Stomach smooth muscle (tissue), 2 donors: ENCODE measurements at regions not wholly inside any gene's neighbourhood (a gene's known extent, or its start where the extent isn't known, plus 50 kb on each side); places are given as distances from the start of the nearest gene placed in this dataset.

Experiments used
- H3K27ac ChIP-seq: one replicate; pipeline ENCODE4 v1.7.0; 2013; ENCODE audit warnings: mild to moderate bottlenecking, low read length, inconsistent platforms
- H3K27me3 ChIP-seq, 2 donors: one replicate each; pipeline ENCODE4 v1.7.0; 2013; ENCODE audit warnings: low read length in 2 of 2; ENCODE audit not compliant: insufficient read depth in 2 of 2, control insufficient read depth in 1 of 2
- H3K36me3 ChIP-seq, 2 donors: one replicate each; pipeline ENCODE4 v1.7.0; 2013; ENCODE audit warnings: low read length in 2 of 2; ENCODE audit not compliant: control insufficient read depth in 2 of 2, insufficient read depth in 2 of 2
- H3K4me1 ChIP-seq: one replicate; pipeline ENCODE4 v1.7.0; 2013; ENCODE audit warnings: low read length; ENCODE audit not compliant: control insufficient read depth, insufficient read depth
- H3K4me3 ChIP-seq, 2 donors: one replicate each; pipeline ENCODE4 v1.7.0; 2013; ENCODE audit warnings: low read length in 2 of 2
- H3K9ac ChIP-seq, 2 donors: one replicate each; pipeline ENCODE4 v1.7.0; 2013; ENCODE audit warnings: low read length in 2 of 2, mild to moderate bottlenecking in 1 of 2
- H3K9me3 ChIP-seq, 2 donors: one replicate each; pipeline ENCODE4 v1.7.0; 2013; ENCODE audit warnings: low read length in 2 of 2; ENCODE audit not compliant: control insufficient read depth in 2 of 2
- donor health status: healthy.
- donor health status: Pancreatic carcinoma.

DNA sequence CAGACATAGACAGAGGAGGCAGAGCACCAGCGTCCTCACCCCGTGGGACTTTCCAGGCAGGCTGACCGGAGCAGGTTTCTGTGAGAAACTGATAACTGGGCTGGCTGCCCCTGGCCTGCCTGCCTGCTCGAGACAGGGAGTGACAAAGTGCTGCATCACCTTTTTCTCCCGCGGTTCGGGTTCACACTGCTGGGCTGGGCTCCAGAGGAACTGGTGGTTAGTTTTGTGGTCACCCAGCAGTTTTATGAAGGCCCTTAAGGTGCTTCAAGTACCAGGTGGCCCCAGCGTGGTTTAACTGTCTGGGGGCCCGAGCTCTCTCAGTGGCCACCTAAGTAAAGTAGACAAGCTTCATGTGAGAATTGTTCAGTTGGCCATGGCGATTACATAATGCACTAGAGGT, 1073.6 kb downstream of the BCL11B start:
- H3K4me3 ChIP-seq, result no peak overlapping the region
- no peak overlapping the region for H3K9ac ChIP-seq
- peaks cover 0 to 7% of the 10 kb centered on the region in 2 donors for H3K27me3 ChIP-seq
- H3K36me3 ChIP-seq, result no peaks in the 10 kb centered on the region
- H3K9me3 ChIP-seq, result peaks cover 0 to 2% of the 10 kb centered on the region in 2 donors
- H3K4me1 ChIP-seq, result no peaks in the 10 kb centered on the region
- H3K27ac ChIP-seq, result no peak overlapping the region

DNA sequence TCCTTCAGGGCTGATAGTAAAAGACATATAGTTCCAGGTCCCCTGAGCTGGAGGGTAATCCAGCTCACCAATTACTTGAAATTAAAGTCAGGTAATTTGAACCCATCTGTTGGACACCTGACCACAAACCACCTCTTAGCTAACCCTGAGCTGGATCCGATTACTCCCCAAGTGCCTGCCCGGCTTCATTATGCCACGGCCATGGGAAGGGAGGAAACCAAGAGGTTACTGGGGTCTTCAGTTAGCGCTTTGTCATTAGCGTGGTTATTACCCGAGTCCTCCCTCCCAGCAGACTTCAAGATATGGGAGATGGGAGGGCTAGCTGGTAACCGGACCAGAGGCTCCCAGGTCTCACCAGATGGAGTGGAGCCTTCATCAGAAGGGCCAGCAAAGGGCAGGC, 1071.4 kb downstream of the BCL11B start:
- Histone ChIP-seq H3K36me3 (no peaks in the 10 kb centered on the region), H3K9ac (no peak overlapping the region), H3K27ac (no peak overlapping the region), H3K4me1 (no peaks in the 10 kb centered on the region), H3K27me3 (peaks cover 0 to 8% of the 10 kb centered on the region in 2 donors), H3K4me3 (no peak overlapping the region), H3K9me3 (peaks cover 0 to 2% of the 10 kb centered on the region in 2 donors)

DNA sequence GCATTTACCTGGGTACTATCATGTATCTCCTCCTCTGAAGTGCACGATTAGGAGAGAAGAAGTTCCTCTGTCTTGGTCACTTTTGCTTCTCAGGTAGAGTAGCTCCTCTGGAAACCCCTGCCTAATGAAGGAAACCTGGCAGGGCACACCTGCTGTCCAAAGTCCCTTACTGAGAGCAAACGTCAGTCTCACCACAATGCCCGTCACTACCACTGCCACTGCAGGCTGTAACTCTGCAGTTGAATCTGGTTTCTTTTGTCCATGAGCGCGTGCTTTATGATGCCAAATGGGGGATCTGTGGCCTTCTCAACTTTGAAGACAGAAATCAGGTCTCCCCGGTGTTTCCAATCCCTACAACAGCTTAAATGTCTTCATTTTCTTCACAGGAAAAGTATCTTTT, 1068.6 kb downstream of the BCL11B start:
- no peaks in the 10 kb centered on the region for H3K4me1 ChIP-seq
- peaks cover 0 to 2% of the 10 kb centered on the region in 2 donors for H3K9me3 ChIP-seq
- no peak overlapping the region for H3K9ac ChIP-seq
- H3K36me3 ChIP-seq, result no peaks in the 10 kb centered on the region
- H3K27me3 ChIP-seq, result peaks cover 0 to 10% of the 10 kb centered on the region in 2 donors
- H3K4me3 ChIP-seq, result no peak overlapping the region
- no peak overlapping the region for H3K27ac ChIP-seq

GRCh38 chr14:98204139-98204538, 1067.9 kb downstream of the BCL11B start:
- Histone ChIP-seq H3K27me3 (peaks cover 0 to 10% of the 10 kb centered on the region in 2 donors), H3K36me3 (no peaks in the 10 kb centered on the region), H3K27ac (no peak overlapping the region), H3K4me1 (no peaks in the 10 kb centered on the region), H3K9me3 (peaks cover 0 to 2% of the 10 kb centered on the region in 2 donors), H3K9ac (no peak overlapping the region), H3K4me3 (no peak overlapping the region)

DNA sequence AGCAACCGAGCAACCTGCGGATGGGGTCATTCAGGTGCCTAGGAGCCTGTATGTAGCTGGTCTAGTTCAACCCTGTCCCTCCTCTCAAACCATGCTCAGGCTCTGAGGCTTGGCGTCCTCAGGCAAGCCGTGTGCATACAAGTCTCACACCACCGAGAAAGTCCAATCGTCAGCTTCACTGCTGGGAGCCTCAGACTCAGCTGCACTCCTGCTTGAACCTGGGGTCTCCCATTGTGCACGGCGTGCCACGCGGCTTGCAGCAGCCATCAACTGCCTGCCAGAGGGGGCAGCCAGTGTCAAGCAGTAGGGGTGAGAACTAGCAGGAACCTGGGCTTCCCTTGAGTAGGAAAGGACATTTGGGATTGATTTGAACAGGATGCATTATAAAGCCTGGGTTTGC, 1064.6 kb downstream of the BCL11B start:
- Histone ChIP-seq H3K36me3 (no peaks in the 10 kb centered on the region), H3K27me3 (peaks cover 0 to 11% of the 10 kb centered on the region in 2 donors)

GRCh38 chr14:98208211-98208611, 1063.8 kb downstream of the BCL11B start:
- no peaks in the 10 kb centered on the region for H3K36me3 ChIP-seq
- no peak overlapping the region for H3K4me3 ChIP-seq
- H3K9me3 ChIP-seq, result no peaks in the 10 kb centered on the region
- H3K27me3 ChIP-seq, result peaks cover 0 to 9% of the 10 kb centered on the region in 2 donors
- H3K9ac ChIP-seq, result no peak overlapping the region
- H3K27ac ChIP-seq, result no peak overlapping the region
- H3K4me1 ChIP-seq, result no peaks in the 10 kb centered on the region

More for the DNA sequence above, 1064.6 kb downstream of the BCL11B start:
- Histone ChIP-seq H3K9ac (no peak overlapping the region), H3K27ac (no peak overlapping the region), H3K9me3 (no peaks in the 10 kb centered on the region), H3K4me1 (no peaks in the 10 kb centered on the region), H3K4me3 (no peak overlapping the region)

DNA sequence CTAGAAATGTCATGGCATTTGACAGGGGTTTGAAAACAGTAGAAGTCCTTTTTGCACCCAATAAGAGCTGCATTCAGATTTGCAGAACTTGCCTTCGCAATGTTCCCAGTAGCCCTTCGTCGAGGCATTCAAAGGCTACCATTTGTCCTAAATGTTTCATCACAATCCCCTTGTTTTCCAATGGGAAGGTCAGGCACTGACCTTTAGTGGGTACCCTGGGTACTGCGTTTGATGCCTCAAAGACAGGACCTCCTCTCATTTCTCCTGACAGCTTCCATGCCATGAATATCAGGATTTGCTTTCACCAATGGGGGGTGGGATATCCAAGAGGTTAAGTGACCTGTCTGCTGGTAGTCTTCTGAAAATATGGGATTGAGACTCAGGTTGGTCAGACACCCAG, 1063.1 kb downstream of the BCL11B start:
- peaks cover 0 to 7% of the 10 kb centered on the region in 2 donors for H3K27me3 ChIP-seq
- H3K36me3 ChIP-seq, result no peaks in the 10 kb centered on the region
- no peak overlapping the region for H3K4me3 ChIP-seq
- H3K27ac ChIP-seq, result no peak overlapping the region
- H3K9ac ChIP-seq, result no peak overlapping the region
- H3K4me1 ChIP-seq, result no peaks in the 10 kb centered on the region
- no peaks in the 10 kb centered on the region for H3K9me3 ChIP-seq

DNA sequence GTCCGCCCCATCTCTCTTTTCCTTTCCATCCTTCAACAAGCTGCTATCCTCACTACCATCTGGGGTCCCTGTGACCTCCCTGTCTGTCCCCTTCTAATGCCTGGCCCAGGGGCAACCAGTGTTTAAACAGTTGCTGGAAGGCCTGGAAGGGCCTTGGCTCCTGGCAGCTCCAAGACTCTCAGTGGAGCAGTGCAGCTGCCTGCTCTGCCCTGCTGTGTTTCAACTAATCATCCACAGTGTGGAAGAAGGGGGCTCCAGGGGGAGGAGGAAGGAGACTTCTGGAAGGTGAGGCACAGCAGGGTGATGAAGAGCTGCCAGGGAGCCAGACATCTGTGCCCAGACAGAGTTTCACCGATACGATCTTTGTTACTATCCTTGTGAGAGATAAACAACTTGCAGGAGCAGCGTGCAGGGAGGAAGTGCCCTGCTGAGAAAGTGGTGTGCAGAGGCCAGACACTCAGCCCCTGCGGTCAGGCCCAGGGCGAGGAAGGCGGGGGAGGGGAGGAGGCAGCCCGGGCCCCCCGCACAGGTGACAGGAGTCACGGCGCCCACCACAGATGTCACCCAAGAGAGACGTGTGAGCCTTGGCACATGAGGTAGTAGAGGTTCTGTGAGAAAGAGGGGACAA, 1061.8 kb downstream of the BCL11B start:
- Histone ChIP-seq H3K36me3 (no peaks in the 10 kb centered on the region), H3K9me3 (no peaks in the 10 kb centered on the region), H3K9ac (no peak overlapping the region), H3K27me3 (peaks cover 0 to 15% of the 10 kb centered on the region in 2 donors), H3K4me1 (no peaks in the 10 kb centered on the region), H3K27ac (no peak overlapping the region), H3K4me3 (no peak overlapping the region)

DNA sequence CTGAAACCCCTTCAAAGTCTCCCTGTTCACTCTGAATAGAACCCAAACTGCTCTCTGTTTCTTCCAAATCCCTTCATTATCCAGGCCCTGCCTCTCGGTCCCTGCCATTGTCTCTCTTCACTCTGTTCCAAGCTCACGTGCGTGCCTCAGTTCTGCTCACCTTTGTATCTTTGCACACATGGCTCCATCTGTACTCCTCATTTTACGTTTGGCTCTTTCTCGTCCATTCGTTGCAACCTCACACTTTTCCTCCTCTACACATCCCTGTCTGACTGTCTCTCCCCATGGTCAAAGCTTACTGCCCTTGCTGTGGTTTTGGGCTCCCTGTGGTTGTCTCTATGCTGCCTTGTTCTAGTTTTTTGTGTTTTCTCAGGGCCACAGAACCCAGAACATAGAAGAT, 1054.5 kb downstream of the BCL11B start:
- Histone ChIP-seq H3K4me3 (no peak overlapping the region), H3K4me1 (no peaks in the 10 kb centered on the region), H3K27me3 (peaks cover 0 to 9% of the 10 kb centered on the region in 2 donors)

GRCh38 chr14:98218218-98218617, 1053.8 kb downstream of the BCL11B start:
- Histone ChIP-seq H3K27me3 (peaks cover 0 to 9% of the 10 kb centered on the region in 2 donors), H3K4me1 (no peaks in the 10 kb centered on the region), H3K9me3 (no peaks in the 10 kb centered on the region), H3K9ac (no peak overlapping the region), H3K4me3 (no peak overlapping the region), H3K36me3 (no peaks in the 10 kb centered on the region), H3K27ac (no peak overlapping the region)

More for the DNA sequence above, 1054.5 kb downstream of the BCL11B start:
- H3K36me3 ChIP-seq, result no peaks in the 10 kb centered on the region
- no peaks in the 10 kb centered on the region for H3K9me3 ChIP-seq
- H3K27ac ChIP-seq, result no peak overlapping the region
- H3K9ac ChIP-seq, result no peak overlapping the region

- H3K27ac ChIP-seq, result no peak overlapping the region
- H3K36me3 ChIP-seq, result no peaks in the 10 kb centered on the region
- peaks cover 0 to 5% of the 10 kb centered on the region in 2 donors for H3K27me3 ChIP-seq
- no peaks in the 10 kb centered on the region for H3K4me1 ChIP-seq
- no peak overlapping the region for H3K4me3 ChIP-seq
- H3K9ac ChIP-seq, result no peak overlapping the region
- no peaks in the 10 kb centered on the region for H3K9me3 ChIP-seq
These were observed 1052.4 kb downstream of the BCL11B start for GRCh38 chr14:98219638-98220037.
